Adipocyte (in vitro differentiated cells): ENCODE measurements at regions not wholly inside any gene's neighbourhood (a gene's known extent, or its start where the extent isn't known, plus 50 kb on each side); places are given as distances from the start of the nearest gene placed in this dataset.

ENCODE experiments used
- DNase-seq: peaks from one replicate; pipeline ENCODE4 v3.0.0-alpha.2; 2015; ENCODE audit warnings: low read depth
- H3K27me3 ChIP-seq: replicated peaks from 2 replicates; pipeline ENCODE4 v1.7.0; 2013; ENCODE audit warnings: mild to moderate bottlenecking, low read length, moderate library complexity; ENCODE audit not compliant: control insufficient read depth, insufficient read depth
- H3K36me3 ChIP-seq: 2 replicates; pipeline ENCODE4 v1.7.0; 2013; ENCODE audit warnings: low read length, mild to moderate bottlenecking, moderate library complexity; ENCODE audit not compliant: control insufficient read depth, insufficient read depth, severe bottlenecking
- H3K4me1 ChIP-seq: 2 replicates; pipeline ENCODE4 v1.7.0; 2013; ENCODE audit warnings: mild to moderate bottlenecking, low read length, moderate library complexity; ENCODE audit not compliant: control insufficient read depth, insufficient read depth
- H3K4me3 ChIP-seq: 2 replicates; pipeline ENCODE4 v1.7.0; 2013; ENCODE audit warnings: mild to moderate bottlenecking, low read length, moderate library complexity
- H3K9ac ChIP-seq: 2 replicates; pipeline ENCODE4 v1.7.0; 2013; ENCODE audit warnings: mild to moderate bottlenecking, low read length, moderate library complexity
- H3K9me3 ChIP-seq: 2 replicates; pipeline ENCODE4 v1.7.0; 2013; ENCODE audit warnings: mild to moderate bottlenecking, low read length, moderate library complexity; ENCODE audit not compliant: control insufficient read depth

DNA sequence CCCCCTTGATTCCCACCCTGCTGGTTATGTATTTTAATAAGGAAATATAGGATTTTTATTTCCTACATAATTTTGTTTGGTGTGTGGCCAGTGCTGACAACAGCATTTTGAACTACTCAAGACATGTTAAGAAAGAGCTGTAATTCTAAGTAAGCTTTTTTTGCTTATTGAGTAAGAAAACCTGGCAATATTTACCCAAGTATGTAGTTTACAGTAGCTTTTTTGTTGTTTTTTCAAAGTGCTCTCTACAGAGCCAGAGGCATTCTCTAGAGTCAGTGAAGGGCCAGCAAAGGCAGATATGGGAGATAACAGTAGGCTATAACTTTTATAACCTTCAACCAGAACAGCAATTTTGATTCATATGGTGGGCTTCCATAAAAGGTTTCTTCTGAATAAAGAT is 63.2 kb upstream of the TMEM168 start:
- peaks cover 17% of the 10 kb centered on the region for H3K4me1 ChIP-seq
- H3K4me3 ChIP-seq, result no peak overlapping the region
- no peak overlapping the region for H3K9ac ChIP-seq
- H3K27me3 ChIP-seq, result no peaks in the 10 kb centered on the region
- H3K9me3 ChIP-seq, result no peaks in the 10 kb centered on the region
- DNase-seq, result peak; percentile 81
- H3K36me3 ChIP-seq, result no peaks in the 10 kb centered on the region

DNA sequence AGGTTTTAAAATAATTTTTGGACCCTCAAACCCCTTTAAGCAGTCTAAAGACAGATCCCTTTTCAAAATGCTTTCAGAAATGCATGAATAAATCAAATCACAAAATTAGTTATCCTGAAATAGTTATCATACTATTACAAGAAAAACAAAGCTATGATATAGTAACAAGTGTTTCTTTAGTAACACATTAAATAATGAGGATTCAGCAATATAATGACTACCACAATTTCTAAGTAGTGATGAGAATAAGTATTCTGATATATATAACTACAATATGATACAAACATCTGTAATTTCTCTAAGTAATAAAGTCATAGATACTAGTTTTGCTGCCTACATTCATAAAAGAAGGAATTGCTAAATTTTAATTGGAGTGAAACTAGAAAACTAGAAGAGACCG is 53.0 kb upstream of the TMEM168 start:
- DNase-seq, result no peak
- Histone ChIP-seq H3K4me3 (no peak overlapping the region), H3K9ac (no peak overlapping the region)

More for the DNA sequence above, 53.0 kb upstream of the TMEM168 start:
- H3K27me3 ChIP-seq, result no peaks in the 10 kb centered on the region
- no peaks in the 10 kb centered on the region for H3K4me1 ChIP-seq
- no peaks in the 10 kb centered on the region for H3K9me3 ChIP-seq
- H3K36me3 ChIP-seq, result no peaks in the 10 kb centered on the region
